ENCODE measurements at regions not wholly inside any gene's neighbourhood (a gene's known extent, or its start where the extent isn't known, plus 50 kb on each side); places are given as distances from the start of the nearest gene placed in this dataset.

GRCh38 chr18:24627644-24628315 lies 167.3 kb downstream of the HRH4 start:
- no peak for TF ChIP-seq CTCF (IDR thresholded peaks at IDR 0.05)
- TF ChIP-seq NPAS2 (CRISPR knock-in tag; IDR thresholded peaks at IDR 0.05; ENCODE audit: borderline replicate concordance), result no peak
- TF ChIP-seq NR3C1 (IDR thresholded peaks at IDR 0.05), result no peak
- TF ChIP-seq MYC (IDR thresholded peaks at IDR 0.05; ENCODE audit: borderline replicate concordance, low read length), result no peak
- TF ChIP-seq REST (IDR thresholded peaks at IDR 0.05), result no peak
- TF ChIP-seq RCOR1 (IDR thresholded peaks at IDR 0.05; ENCODE audit: low read depth, low read length), result no peak
- no peak for TF ChIP-seq POLR2A (IDR thresholded peaks at IDR 0.05; ENCODE audit: low read length)
- no peak for TF ChIP-seq MAZ (IDR thresholded peaks at IDR 0.05; ENCODE audit: borderline replicate concordance, low read depth, low read length)
- no peak for TF ChIP-seq USF2 (IDR thresholded peaks at IDR 0.05)
- no peak for TF ChIP-seq EP300 (IDR thresholded peaks at IDR 0.05)
- TF ChIP-seq ZFP36 (IDR thresholded peaks at IDR 0.05; ENCODE audit: borderline replicate concordance, partially characterized antibody), result no peak

All from A549 (cell line).